ENCODE measurements at regions not wholly inside any gene's neighbourhood (a gene's known extent, or its start where the extent isn't known, plus 50 kb on each side); places are given as distances from the start of the nearest gene placed in this dataset.
"Not testable (repeated sequence)": the region's sequence is repeated elsewhere in the genome, so short reads cannot be mapped to it uniquely, and the experiment has no call there.

DNA sequence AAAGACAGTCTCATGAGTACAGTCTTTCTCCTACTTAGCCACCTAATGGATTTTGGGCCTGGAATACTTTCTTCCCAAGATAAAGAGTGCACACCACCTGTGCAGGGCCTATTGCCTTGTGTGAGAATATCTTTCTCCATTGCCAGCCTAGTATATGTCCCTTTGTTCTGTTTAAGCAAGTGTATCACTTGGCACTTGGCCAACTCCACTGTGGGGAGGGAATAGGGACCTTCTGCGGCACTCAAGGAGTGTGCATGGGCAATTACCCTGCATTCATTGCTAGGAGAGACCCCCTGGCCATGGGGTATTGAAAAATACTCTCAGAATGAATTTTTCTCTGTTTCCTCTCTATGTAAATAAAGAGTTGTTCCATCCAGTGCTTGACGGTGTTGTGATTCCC lies 201.7 kb upstream of the OR4C13 start:
- not testable (repeated sequence) for FAIRE-seq; DNase-seq (ENCODE audit: insufficient read length, low spot score)

GRCh38 chr11:49750960-49751359 lies 201.2 kb upstream of the OR4C13 start:
- not testable (repeated sequence) for DNase-seq (ENCODE audit: insufficient read length, low spot score); FAIRE-seq

DNA sequence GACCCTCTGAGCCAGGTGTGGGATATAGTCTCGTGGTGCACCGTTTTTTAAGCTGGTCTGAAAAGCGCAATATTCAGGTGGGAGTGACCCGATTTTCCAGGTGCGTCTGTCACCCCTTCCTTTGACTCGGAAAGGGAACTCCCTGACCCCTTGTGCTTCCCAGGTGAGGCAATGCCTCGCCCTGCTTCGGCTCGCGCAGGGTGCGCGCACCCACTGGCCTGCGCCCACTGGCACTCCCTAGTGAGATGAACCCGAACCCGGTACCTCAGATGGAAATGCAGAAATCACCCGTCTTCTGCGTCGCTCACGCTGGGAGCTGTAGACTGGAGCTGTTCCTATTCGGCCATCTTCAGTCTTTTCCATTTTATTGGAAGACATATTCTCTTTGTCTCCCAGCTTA lies 171.4 kb upstream of the OR4C13 start:
- DNase-seq (ENCODE audit: insufficient read length, low spot score); FAIRE-seq: not testable (repeated sequence)

GRCh38 chr11:49782000-49782399 lies 170.2 kb upstream of the OR4C13 start:
- not testable (repeated sequence) for FAIRE-seq; DNase-seq (ENCODE audit: insufficient read length, low spot score)

- not testable (repeated sequence) for FAIRE-seq; DNase-seq (ENCODE audit: insufficient read length, low spot score)
Measured at GRCh38 chr11:49783841-49784240, 168.3 kb upstream of the OR4C13 start.

DNA sequence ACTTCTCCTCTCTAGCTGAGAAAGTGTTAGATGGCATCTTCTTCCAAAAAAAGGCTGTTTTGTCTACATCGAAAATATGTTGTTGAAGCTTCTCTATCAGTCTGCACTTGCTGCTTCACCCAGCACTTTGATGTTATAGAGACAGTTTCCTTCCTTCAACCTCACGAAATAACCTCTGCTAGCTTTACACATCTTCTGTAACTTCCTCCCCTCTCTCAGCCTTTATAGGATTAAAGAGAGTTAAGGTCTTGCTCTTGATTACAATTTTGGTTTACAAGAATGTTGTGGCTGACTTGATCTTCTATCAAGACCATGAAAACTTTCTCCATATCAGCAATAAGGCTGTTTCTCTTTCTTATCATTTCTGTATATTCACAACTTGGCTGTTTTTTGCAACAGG lies 162.4 kb upstream of the OR4C13 start:
- not testable (repeated sequence) for FAIRE-seq

DNA sequence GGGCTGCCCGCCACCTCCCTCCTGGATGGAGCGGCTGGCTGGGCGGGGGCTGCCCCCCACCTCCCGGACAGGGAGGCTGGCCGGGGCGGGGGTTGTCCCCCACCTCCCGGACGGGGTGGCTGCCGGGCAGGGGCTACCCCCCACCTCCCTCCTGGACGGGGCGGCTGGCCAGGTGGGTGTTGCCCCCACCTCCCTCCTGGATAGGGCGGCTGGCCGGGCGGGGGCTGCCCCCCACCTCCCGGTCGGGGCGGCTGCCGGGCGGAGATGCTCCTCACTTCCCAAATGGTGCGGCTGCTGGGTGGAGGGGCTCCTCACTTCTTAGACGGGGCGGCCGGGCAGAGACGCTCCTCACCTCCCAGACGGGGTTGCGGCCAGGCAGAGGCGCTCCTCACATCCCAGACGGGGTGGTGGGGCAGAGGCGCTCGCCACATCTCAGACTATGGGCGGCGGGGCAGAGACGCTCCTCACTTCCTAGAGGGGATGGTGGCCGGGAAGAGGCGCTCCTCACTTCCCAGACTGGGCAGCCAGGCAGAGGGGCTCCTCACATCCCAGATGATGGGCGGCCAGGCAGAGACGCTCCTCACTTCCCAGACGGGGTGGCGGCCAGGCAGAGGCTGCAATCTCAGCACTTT lies 153.9 kb upstream of the OR4C13 start:
- not testable (repeated sequence) for FAIRE-seq; DNase-seq (ENCODE audit: insufficient read length, low spot score)

More for the DNA sequence above, 162.4 kb upstream of the OR4C13 start:
- not testable (repeated sequence) for DNase-seq (ENCODE audit: insufficient read length, low spot score)

DNA sequence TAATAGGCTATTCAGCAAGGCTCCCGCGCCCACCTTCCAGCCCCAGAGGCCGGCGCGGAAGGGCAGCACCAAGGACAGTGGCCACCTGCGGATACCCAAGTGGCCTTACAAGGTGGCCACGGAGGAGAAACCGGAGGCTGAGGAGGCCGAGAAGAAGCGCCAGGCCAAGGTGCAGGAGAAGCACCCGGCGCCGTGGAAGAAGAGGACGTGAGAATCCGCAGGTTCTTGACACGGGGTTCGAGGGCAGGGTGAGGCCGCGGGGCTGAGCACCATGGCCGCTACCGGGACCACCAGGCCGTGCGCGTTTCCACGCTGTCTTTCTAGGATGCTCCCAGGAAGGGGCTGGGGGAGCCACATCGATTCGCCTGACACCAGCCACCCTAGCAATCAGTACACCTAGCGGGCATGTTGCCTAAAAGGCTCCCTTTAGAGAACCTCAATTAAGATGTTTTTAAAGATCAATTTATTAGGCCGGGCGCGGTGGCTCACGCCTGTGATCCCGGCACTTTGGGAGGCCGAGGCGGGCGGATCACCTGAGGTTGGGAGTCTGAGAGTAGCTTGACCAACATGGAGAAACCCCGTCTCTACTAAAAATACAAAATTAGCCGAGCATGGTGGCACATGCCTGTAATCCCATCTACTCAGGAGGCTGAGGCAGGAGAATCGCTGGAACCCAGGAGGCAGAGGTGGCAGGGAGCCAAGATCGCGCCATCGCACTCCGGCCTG lies 134.3 kb upstream of the OR4C13 start:
- DNase-seq (ENCODE audit: insufficient read length, low spot score); FAIRE-seq: not testable (repeated sequence)

DNA sequence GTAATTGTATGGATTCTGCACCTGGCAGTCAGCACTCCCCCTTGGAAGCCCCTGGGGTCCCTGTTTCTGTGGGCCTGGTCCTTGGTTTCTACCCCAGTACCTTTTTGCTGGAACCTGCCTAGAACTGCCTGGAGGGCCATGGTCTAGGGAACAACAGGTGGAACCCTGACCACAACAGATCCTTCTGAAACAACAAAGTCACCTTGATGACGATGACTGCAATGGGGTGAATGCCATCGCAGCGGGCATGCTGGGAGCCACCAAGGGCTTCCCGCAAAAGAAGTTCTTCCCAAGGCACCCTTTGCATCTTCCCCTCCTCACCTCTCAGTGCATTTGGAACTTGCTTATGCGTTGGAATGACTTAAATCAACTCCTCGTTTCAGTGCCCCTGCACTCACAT lies 129.0 kb upstream of the OR4C13 start:
- FAIRE-seq; DNase-seq (ENCODE audit: insufficient read length, low spot score): not testable (repeated sequence)

- not testable (repeated sequence) for DNase-seq (ENCODE audit: insufficient read length, low spot score); FAIRE-seq
Measured at GRCh38 chr11:49850541-49850940, 101.7 kb upstream of the OR4C13 start.

DNA sequence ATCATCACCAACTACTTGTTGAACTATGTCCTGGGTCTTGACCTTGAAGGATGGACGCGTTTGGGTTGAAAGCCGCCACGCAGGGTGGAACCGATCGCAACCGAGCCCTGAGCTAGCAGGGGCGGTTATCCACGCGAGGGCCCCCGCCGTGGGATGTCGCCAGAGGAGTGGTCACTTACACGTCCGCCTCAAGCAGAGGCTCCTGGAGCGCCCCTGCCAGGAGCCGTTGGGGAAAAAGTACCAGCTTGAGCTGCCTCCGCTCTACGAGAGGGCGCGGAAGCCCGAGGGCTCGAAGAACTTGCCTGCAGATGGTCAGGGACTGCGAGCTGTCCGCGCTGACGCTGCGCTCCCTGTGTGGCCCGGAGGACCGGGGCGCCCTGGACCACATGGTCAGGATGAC lies 100.7 kb upstream of the OR4C13 start:
- no peak for DNase-seq (ENCODE audit: insufficient read length, low spot score)
- FAIRE-seq: no peak
- TF ChIP-seq CTCF (IDR thresholded peaks at IDR 0.05; ENCODE audit: insufficient read depth, missing control alignments): no peak

DNA sequence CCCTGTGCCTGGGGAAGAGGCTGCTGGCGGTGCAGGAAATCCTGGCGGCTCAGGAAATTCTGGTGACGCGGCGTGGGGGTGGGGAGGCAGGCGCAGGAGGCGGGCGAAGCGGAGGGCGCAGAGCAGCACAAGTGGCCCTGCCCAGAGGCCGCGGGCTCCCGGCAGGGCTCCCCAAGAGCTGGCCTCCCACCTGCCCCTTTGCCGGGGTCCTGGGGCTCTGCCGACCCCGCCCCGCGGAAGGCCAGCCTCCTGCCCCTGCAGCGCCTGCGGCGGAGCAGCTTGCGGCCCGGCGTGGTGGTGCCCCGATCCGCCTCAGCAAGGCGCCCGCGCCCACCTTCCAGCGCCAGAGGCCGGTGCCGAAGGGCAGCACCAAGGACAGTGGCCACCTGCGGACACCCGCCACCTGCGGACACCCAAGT lies 100.2 kb upstream of the OR4C13 start:
- DNase-seq (ENCODE audit: insufficient read length, low spot score) (no peak), FAIRE-seq (no peak)
- TF ChIP-seq CTCF (IDR thresholded peaks at IDR 0.05; ENCODE audit: insufficient read depth, missing control alignments): no peak

DNA sequence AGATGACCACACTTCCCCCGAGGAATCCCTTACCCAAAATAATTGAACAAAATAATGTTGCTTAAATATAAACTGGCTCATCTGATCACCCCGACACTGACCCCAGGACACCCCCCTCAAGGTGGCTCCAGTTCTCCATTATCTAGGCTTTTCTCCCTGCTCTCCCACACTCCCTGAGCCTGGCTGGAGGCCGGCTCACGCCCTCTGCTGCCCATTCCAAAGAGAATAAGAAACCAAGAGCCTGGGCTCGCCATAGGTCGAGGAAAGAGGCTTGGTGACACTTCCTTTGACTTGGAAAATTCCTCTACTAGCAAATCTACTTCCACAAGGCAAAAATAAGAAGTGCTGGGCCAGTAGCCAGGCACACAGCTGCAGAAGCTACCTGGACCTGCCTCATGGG lies 63.3 kb upstream of the OR4C13 start:
- not testable (repeated sequence) for FAIRE-seq; DNase-seq (ENCODE audit: insufficient read length, low spot score)

DNA sequence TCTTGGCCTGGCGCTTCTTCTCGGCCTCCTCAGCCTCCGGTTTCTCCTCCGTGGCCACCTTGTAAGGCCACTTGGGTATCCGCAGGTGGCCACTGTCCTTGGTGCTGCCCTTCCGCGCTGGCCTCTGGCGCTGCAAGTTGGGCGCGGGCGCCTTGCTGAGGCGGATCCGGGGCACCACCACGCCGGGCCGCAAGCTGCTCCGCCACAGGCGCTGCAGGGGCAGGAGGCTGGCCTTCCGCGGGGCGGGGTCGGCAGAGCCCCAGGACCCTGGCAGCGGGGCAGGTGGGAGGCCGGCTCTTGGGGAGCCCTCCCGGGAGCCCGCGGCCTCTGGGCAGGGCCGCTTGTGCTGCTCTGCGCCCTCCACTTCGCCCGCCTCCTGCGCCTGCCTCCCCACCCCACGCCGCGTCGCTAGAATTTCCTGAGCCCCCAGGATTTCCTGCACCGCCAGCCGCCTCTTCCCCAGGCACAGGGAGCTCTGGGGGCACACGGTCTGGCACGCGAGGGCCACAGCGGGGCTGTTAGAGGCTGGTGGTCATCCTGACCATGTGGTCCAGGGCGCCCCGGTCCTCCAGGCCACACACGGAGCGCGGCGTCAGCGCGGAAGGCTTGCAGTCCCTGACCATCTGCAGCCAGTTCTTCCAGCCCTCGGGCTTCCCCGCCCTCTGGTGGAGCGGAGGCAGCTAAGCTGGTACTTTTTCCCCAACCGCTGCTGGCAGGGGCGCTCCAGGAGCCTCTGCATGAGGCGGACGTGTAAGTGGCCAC lies 60.1 kb upstream of the OR4C13 start:
- not testable (repeated sequence) for DNase-seq (ENCODE audit: insufficient read length, low spot score)

GRCh38 chr11:49893442-49893841 lies 58.7 kb upstream of the OR4C13 start:
- not testable (repeated sequence) for DNase-seq (ENCODE audit: insufficient read length, low spot score); FAIRE-seq

More for the DNA sequence above, 60.1 kb upstream of the OR4C13 start:
- not testable (repeated sequence) for FAIRE-seq

All from D721Med (cell line).